B cell (primary cell): ENCODE measurements at regions not wholly inside any gene's neighbourhood (a gene's known extent, or its start where the extent isn't known, plus 50 kb on each side); places are given as distances from the start of the nearest gene placed in this dataset. TPM values are rescaled to one million over a fixed set of nuclear protein-coding genes. Genes with fewer than 3 reads are reported as not detected.

Source experiments
- ATAC-seq: fragments of 200-7000 bp; cut with Tn5 transposase; one replicate; pipeline ENCODE4 v1.10.0; 2021; ENCODE audit warnings: low read depth, mild to moderate bottlenecking, moderate number of reproducible peaks, moderate library complexity
- CTCF ChIA-PET: fragments of 350-600 bp; sonication (Branson Sonifier 250); formaldehyde crosslinking; loops from one replicate; lab custom pipeline; 2021; ENCODE audit warnings: antibody characterized with exemption, inconsistent platforms; lab: Charles Lee
- POLR2A ChIA-PET: fragments of 350-600 bp; sonication (Branson Sonifier 250); formaldehyde crosslinking; loops from one replicate; lab custom pipeline; 2021; ENCODE audit warnings: antibody characterized with exemption; lab: Charles Lee
- DNase-seq: peaks from one replicate; pipeline ENCODE4 v3.0.0; 2013
- H2AFZ ChIP-seq: 2 replicates; pipeline ENCODE4 v1.6.1; 2012; ENCODE audit warnings: mild to moderate bottlenecking, low read depth, low read length; ENCODE audit not compliant: insufficient read depth, poor library complexity, severe bottlenecking
- H3K27ac ChIP-seq, 2 donors: 1 replicate in 1 of 2; 2 replicates in 1 of 2; pipeline ENCODE4 v1.5.1; 2012 to 2013; ENCODE audit warnings: low read length in 2 of 2, mild to moderate bottlenecking in 2 of 2, moderate library complexity in 1 of 2
- H3K27me3 ChIP-seq, 4 experiments: fragments of 200-600 bp in 1 of 4; sonication (generic) in 1 of 4; replicated peaks in 1 of 4; 1 replicate in 2 of 4; 2 replicates in 2 of 4; pipeline versions ENCODE4 v1.6.1 to v1.7.0; 2013 to 2016; ENCODE audit warnings: low read length in 3 of 4, mild to moderate bottlenecking in 2 of 4, mixed read lengths in 1 of 4, moderate library complexity in 1 of 4; ENCODE audit not compliant: insufficient read depth in 4 of 4, control insufficient read depth in 3 of 4; ENCODE audit errors: control extremely low read depth in 1 of 4
- H3K36me3 ChIP-seq, 2 experiments: replicated peaks in 1 of 2; 1 replicate in 1 of 2; 2 replicates in 1 of 2; pipeline versions ENCODE4 v1.6.1 to v1.7.1; 2013; ENCODE audit warnings: low read length in 1 of 2; ENCODE audit not compliant: insufficient read depth in 2 of 2, control insufficient read depth in 1 of 2; ENCODE audit errors: control extremely low read depth in 1 of 2, extremely low read depth in 1 of 2
- H3K4me1 ChIP-seq, 2 donors: fragments of 200-600 bp in 1 of 2; sonication (generic) in 1 of 2; 1 replicate in 1 of 2; 2 replicates in 1 of 2; pipeline versions ENCODE4 v1.5.1 to v1.6.1; 2013 to 2017; ENCODE audit warnings: low read length in 2 of 2; ENCODE audit not compliant: control insufficient read depth in 2 of 2, insufficient read depth in 2 of 2
- H3K4me2 ChIP-seq: replicated peaks from 2 replicates; pipeline ENCODE3; 2012; ENCODE audit warnings: mild to moderate bottlenecking, low read depth, low read length; ENCODE audit not compliant: poor library complexity, severe bottlenecking
- H3K4me3 ChIP-seq, 5 experiments: fragments of 200-600 bp in 1 of 5; sonication (generic) in 1 of 5; 1 replicate in 3 of 5; 2 replicates in 2 of 5; pipeline versions ENCODE4 v1.5.1 to v1.7.0; 2011 to 2016; ENCODE audit warnings: low read length in 4 of 5, mild to moderate bottlenecking in 4 of 5, low read depth in 2 of 5, control low read depth in 1 of 5, moderate library complexity in 1 of 5; ENCODE audit not compliant: insufficient read depth in 1 of 5; ENCODE audit errors: control extremely low read depth in 1 of 5, extremely low read depth in 1 of 5
- H3K79me2 ChIP-seq: fragments of 200-600 bp; sonication (generic); one replicate; pipeline ENCODE4 v1.6.0; 2016; ENCODE audit warnings: low read length; ENCODE audit not compliant: control insufficient read depth, insufficient read depth
- H3K9ac ChIP-seq: fragments of 200-600 bp; sonication (generic); 2 replicates; pipeline ENCODE4 v1.6.1; 2017; ENCODE audit warnings: mild to moderate bottlenecking, low read length, moderate library complexity
- H3K9me3 ChIP-seq, 3 donors: one replicate each; pipeline versions ENCODE4 v1.6.1 to v1.7.1; 2013; ENCODE audit warnings: low read length in 2 of 3; ENCODE audit not compliant: control insufficient read depth in 2 of 3, insufficient read depth in 1 of 3; ENCODE audit errors: control extremely low read depth in 1 of 3
- H4K20me1 ChIP-seq: 2 replicates; pipeline ENCODE4 v1.6.0; 2012; ENCODE audit warnings: mild to moderate bottlenecking, low read length; ENCODE audit not compliant: insufficient read depth, control insufficient read depth, poor library complexity, severe bottlenecking
- H3K27ac Mint-ChIP-seq: one replicate; pipeline ENCODE4 v1.8.0; 2021; ENCODE audit warnings: mixed read lengths
- H3K27me3 Mint-ChIP-seq: one replicate; pipeline ENCODE4 v1.8.0; 2021; ENCODE audit warnings: mixed read lengths
- H3K4me1 Mint-ChIP-seq: one replicate; pipeline ENCODE4 v1.8.0; 2021; ENCODE audit warnings: mixed read lengths
- H3K4me3 Mint-ChIP-seq: one replicate; pipeline ENCODE4 v1.8.0; 2021; ENCODE audit warnings: mixed read lengths
- H3K9me3 Mint-ChIP-seq: one replicate; pipeline ENCODE4 v1.8.0; 2022; ENCODE audit warnings: mixed read lengths; ENCODE audit not compliant: insufficient read depth
- CTCF ChIP-seq: fragments of 200-600 bp; IDR thresholded peaks from one replicate; pipeline ENCODE4 v1.8.0; 2022; ENCODE audit warnings: antibody characterized with exemption, mild to moderate bottlenecking
- EZH2 ChIP-seq: IDR thresholded peaks from 2 replicates; pipeline ENCODE4 v1.6.1; 2012; ENCODE audit warnings: borderline replicate concordance, low read depth, mild to moderate bottlenecking, moderate library complexity, low read length; ENCODE audit not compliant: insufficient read depth, poor library complexity, severe bottlenecking
- WGBS: methylation state at CpG from one replicate; pipeline ENCODE4 v1.1.5; 2013; ENCODE audit warnings: missing lambda C conversion rate; ENCODE audit not compliant: insufficient coverage; 5-methylcytosine and 5-hydroxymethylcytosine counted together
- intact Hi-C: fragments of 100-400 bp; cut with micrococcal nuclease; formaldehyde crosslinking; loops from one replicate; pipeline ENCODE4 v1.10.0; 2022
- small RNA-seq: library from RNA; depleted of rRNA; stranded (forward); fragments of <200 nt; gene quantifications from one replicate; pipeline ENCODE3, GENCODE V24; 2012; ENCODE audit warnings: low replicate concordance, low read depth; ENCODE audit not compliant: insufficient read length

GRCh38 chr18:47311585-47311984, 60.1 kb upstream of the SKOR2 start:
- no peaks in the 10 kb centered on the region for H4K20me1 ChIP-seq
- Mint-ChIP-seq H3K4me3 (no peak overlapping the region), H3K9me3 (no peaks in the 10 kb centered on the region), H3K27ac (no peak overlapping the region), H3K4me1 (no peaks in the 10 kb centered on the region), H3K27me3 (peaks cover 11% of the 10 kb centered on the region)
- H3K27me3 ChIP-seq: peaks cover 0 to under 1% (median 0%) of the 10 kb centered on the region in 4 experiments
- ChIA-PET POLR2A (no interaction called here), CTCF (no interaction called here)
- DNase-seq (no peak), ATAC-seq (no peak)
- no peaks in the 10 kb centered on the region for H3K4me1 ChIP-seq
- H3K36me3 ChIP-seq: no peaks in the 10 kb centered on the region
- no peaks in the 10 kb centered on the region for H3K79me2 ChIP-seq
- H3K4me3 ChIP-seq: no peak overlapping the region
- TF ChIP-seq CTCF (no peak), EZH2 (no peak)
- WGBS: no CpG with 5 or more reads among the region's 2 CpGs
- no peak overlapping the region for H3K9ac ChIP-seq
- no peak overlapping the region for H2AFZ ChIP-seq
- no peaks in the 10 kb centered on the region for H3K9me3 ChIP-seq
- H3K4me2 ChIP-seq: no peak overlapping the region
- H3K27ac ChIP-seq: no peak overlapping the region
- intact Hi-C loops: no loop called here

Small RNA genes in the stretch of these regions (small RNA-seq; reads per million reads assigned to genes)
- not detected for gene MIR4527
